DMS53 treated with DMSO at 0.1 percent for 48 hours (cell line): ENCODE measurements at regions not wholly inside any gene's neighbourhood (a gene's known extent, or its start where the extent isn't known, plus 50 kb on each side); places are given as distances from the start of the nearest gene placed in this dataset.
A peak's percentile ranks its signal among the peaks of the same experiment; 100 is the strongest.

Experiments used
- DNase-seq: peaks from one replicate; lab custom pipeline; 2025; ENCODE audit not compliant: unreplicated experiment; lab: John Stamatoyannopoulos, UW

- no peak for DNase-seq
Measured at GRCh38 chr1:70874818-70875217, 172.8 kb downstream of the PTGER3 start.

GRCh38 chr1:70877343-70877742, 170.3 kb downstream of the PTGER3 start:
- DNase-seq: no peak

- DNase-seq: no peak
Measured at GRCh38 chr1:70887936-70888335, 159.7 kb downstream of the PTGER3 start.

- DNase-seq: no peak
Measured at GRCh38 chr1:70888722-70889121, 158.9 kb downstream of the PTGER3 start.

GRCh38 chr1:70890408-70890807, 157.2 kb downstream of the PTGER3 start:
- DNase-seq: no peak

- no peak for DNase-seq
Measured at GRCh38 chr1:70891051-70891843, 156.4 kb downstream of the PTGER3 start.

GRCh38 chr1:70892140-70892539, 155.5 kb downstream of the PTGER3 start:
- no peak for DNase-seq

GRCh38 chr1:70892930-70893329, 154.7 kb downstream of the PTGER3 start:
- DNase-seq: no peak

- DNase-seq: no peak
Measured at GRCh38 chr1:70893381-70893780, 154.2 kb downstream of the PTGER3 start.

- no peak for DNase-seq
Measured at GRCh38 chr1:70895531-70895930, 152.1 kb downstream of the PTGER3 start.

GRCh38 chr1:70896224-70896623, 151.4 kb downstream of the PTGER3 start:
- DNase-seq: peak; percentile 42

- DNase-seq: no peak
Measured at GRCh38 chr1:70897273-70897672, 150.3 kb downstream of the PTGER3 start.

- DNase-seq: no peak
Measured at GRCh38 chr1:70899735-70900134, 147.9 kb downstream of the PTGER3 start.

GRCh38 chr1:70902211-70902610, 145.4 kb downstream of the PTGER3 start:
- no peak for DNase-seq

GRCh38 chr1:70906800-70907199, 140.8 kb downstream of the PTGER3 start:
- DNase-seq: no peak

- DNase-seq: no peak
Measured at GRCh38 chr1:70907563-70908310, 139.9 kb downstream of the PTGER3 start.

- DNase-seq: no peak
Measured at GRCh38 chr1:70909262-70909822, 138.3 kb downstream of the PTGER3 start.

- DNase-seq: no peak
Measured at GRCh38 chr1:70910013-70910412, 137.6 kb downstream of the PTGER3 start.

GRCh38 chr1:70911861-70912260, 135.8 kb downstream of the PTGER3 start:
- DNase-seq: no peak

GRCh38 chr1:70914224-70914623, 133.4 kb downstream of the PTGER3 start:
- DNase-seq: no peak

- no peak for DNase-seq
Measured at GRCh38 chr1:70915258-70916033, 132.2 kb downstream of the PTGER3 start.
